Spleen (tissue), 7 donors: ENCODE measurements at regions not wholly inside any gene's neighbourhood (a gene's known extent, or its start where the extent isn't known, plus 50 kb on each side); places are given as distances from the start of the nearest gene placed in this dataset.

ENCODE experiments used
- CTCF ChIP-seq, 11 experiments: fragments of 200-600 bp in 7 of 11; fragments of 450-650 bp in 4 of 11; sonication (generic) in 4 of 11; IDR thresholded peaks in 8 of 11; conservative IDR thresholded peaks in 3 of 11; 1 replicate in 7 of 11; 2 replicates in 4 of 11; pipeline versions ENCODE4 v1.4.0 to v1.8.0; 2016 to 2021; ENCODE audit warnings: antibody characterized with exemption in 11 of 11, inconsistent platforms in 4 of 11, mild to moderate bottlenecking in 1 of 11
- POLR2A ChIP-seq, 3 donors: fragments of 450-650 bp; IDR thresholded peaks; one replicate each; pipeline ENCODE4 v1.5.1; 2017; ENCODE audit warnings: antibody characterized with exemption in 3 of 3, mild to moderate bottlenecking in 1 of 3
- POLR2AphosphoS5 ChIP-seq, 3 donors: sonication (generic); formaldehyde crosslinking; IDR thresholded peaks; one replicate each; pipeline ENCODE4 v1.5.1; 2017; ENCODE audit warnings: antibody characterized with exemption in 3 of 3
- donor health status: DM: no; HTN: no; CAD: no; lungs with moderate emphysema.
- donor health status: DM: no; HTN: no; CAD: no.
- donor health status: DM: no; HTN: no; CAD: no.

- TF ChIP-seq POLR2AphosphoS5 (IDR thresholded peaks at IDR 0.05) (no peak), POLR2A (IDR thresholded peaks at IDR 0.05) (no peak), CTCF (IDR thresholded peaks at IDR 0.05 in 8 of 11, conservative IDR thresholded peaks at IDR 0.05 in 3 of 11) (no peak)
These were observed 235.3 kb upstream of the PLXNA2 start for GRCh38 chr1:208479435-208479834.
